BLaER1 (cell line): ENCODE measurements at regions not wholly inside any gene's neighbourhood (a gene's known extent, or its start where the extent isn't known, plus 50 kb on each side); places are given as distances from the start of the nearest gene placed in this dataset.
"Not testable (repeated sequence)": the region's sequence is repeated elsewhere in the genome, so short reads cannot be mapped to it uniquely, and the experiment has no call there.

Experiments
- H3K27ac ChIP-seq: shearing (Covaris generic); formaldehyde crosslinking; 2 replicates; pipeline ENCODE4 v1.8.1; 2022
- H3K27me3 ChIP-seq: shearing (Covaris generic); formaldehyde crosslinking; 2 replicates; pipeline ENCODE4 v1.8.1; 2022
- H3K36me3 ChIP-seq: shearing (Covaris generic); formaldehyde crosslinking; 2 replicates; pipeline ENCODE4 v1.8.1; 2022
- H3K4me1 ChIP-seq: shearing (Covaris generic); formaldehyde crosslinking; 2 replicates; pipeline ENCODE4 v1.8.1; 2022
- H3K4me2 ChIP-seq: shearing (Covaris generic); formaldehyde crosslinking; 2 replicates; pipeline ENCODE4 v1.8.1; 2022
- H3K4me3 ChIP-seq: shearing (Covaris generic); formaldehyde crosslinking; 2 replicates; pipeline ENCODE4 v1.8.1; 2022
- H3K9ac ChIP-seq: shearing (Covaris generic); formaldehyde crosslinking; 2 replicates; pipeline ENCODE4 v1.8.1; 2022
- H3K9me3 ChIP-seq: shearing (Covaris generic); formaldehyde crosslinking; 2 replicates; pipeline ENCODE4 v1.8.1; 2022
- H4K20me1 ChIP-seq: shearing (Covaris generic); formaldehyde crosslinking; 2 replicates; pipeline ENCODE4 v1.8.1; 2022
- Cebpa-rat ChIP-seq: shearing (Covaris generic); IDR thresholded peaks from 2 replicates; pipeline ENCODE4 v1.8.1; 2022

DNA sequence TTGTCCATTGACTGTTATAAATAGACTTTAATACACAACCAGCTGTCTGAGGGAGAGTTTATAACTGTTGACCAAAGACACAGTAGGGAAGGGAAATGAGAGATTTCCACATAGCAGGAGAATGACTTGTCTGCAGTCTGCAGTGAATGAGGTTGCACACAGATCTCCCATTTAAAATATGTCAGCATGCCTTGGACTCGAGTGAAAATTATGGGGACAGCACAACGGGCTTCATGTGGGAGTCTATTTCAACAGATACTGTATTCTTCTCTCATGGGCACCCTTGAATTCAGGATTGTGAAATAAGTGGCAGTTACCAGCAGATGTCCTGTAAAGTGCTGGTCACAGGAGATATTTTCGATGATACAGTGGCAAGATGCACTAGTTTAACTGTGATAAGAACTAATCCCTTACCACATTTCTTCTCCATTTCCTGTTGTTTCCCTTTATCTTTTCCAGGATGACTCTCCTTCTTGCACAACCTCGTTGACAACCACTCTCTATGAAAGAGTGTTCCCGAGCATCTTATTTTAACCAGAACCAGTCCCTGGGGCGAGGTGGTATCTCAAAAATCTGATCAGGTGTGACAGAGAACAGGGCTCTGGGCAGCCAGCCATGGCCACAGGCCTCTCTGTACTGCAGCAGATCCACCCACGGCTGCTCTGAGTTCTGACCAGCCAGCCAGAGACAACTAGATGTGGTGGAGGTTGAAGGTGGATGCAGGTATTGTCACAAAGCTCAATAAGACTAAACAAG, 51.5 kb upstream of the MAP3K1 start:
- H3K9me3 ChIP-seq = no peaks in the 10 kb centered on the region
- H3K36me3 ChIP-seq = no peaks in the 10 kb centered on the region
- peak; percentile 96 for TF ChIP-seq Cebpa-rat
- H3K4me2 ChIP-seq = peak overlapping the region; percentile 74
- peak overlapping the region; percentile 76 for H3K9ac ChIP-seq
- no peaks in the 10 kb centered on the region for H4K20me1 ChIP-seq
- H3K27ac ChIP-seq = peak overlapping the region; percentile 95
- H3K4me3 ChIP-seq = peak overlapping the region; percentile 26; the same call in 1 of the 2 replicates
- peaks cover 85% of the 10 kb centered on the region for H3K4me1 ChIP-seq
- no peaks in the 10 kb centered on the region for H3K27me3 ChIP-seq

DNA sequence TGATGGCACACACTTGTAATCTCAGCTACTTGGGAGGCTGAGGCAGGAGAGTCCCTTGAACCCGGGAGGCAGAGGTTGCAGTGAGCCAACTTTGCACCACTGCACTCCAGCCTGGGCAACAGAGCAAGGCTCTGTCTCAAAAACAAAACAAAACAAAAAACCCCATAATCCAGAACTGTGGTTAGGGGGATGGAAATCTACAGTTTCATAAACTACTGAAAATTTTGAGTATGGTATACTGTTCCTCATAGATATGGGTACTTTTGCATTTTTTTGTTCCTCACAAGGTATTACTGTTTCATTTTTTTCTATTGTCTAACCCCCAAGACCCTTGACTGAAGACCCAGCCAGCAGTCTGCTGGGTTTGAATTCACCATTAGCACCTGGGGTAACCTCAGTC, 52.2 kb upstream of the MAP3K1 start:
- Histone ChIP-seq H3K27me3 (no peaks in the 10 kb centered on the region), H3K4me3 (peak overlapping the region; percentile 26; the same call in 1 of the 2 replicates), H4K20me1 (no peaks in the 10 kb centered on the region), H3K36me3 (no peaks in the 10 kb centered on the region), H3K27ac (peak overlapping the region; percentile 95), H3K4me2 (peak overlapping the region; percentile 74), H3K4me1 (peaks cover 92% of the 10 kb centered on the region), H3K9ac (peak overlapping the region; percentile 76), H3K9me3 (no peaks in the 10 kb centered on the region)
- no peak for TF ChIP-seq Cebpa-rat

DNA sequence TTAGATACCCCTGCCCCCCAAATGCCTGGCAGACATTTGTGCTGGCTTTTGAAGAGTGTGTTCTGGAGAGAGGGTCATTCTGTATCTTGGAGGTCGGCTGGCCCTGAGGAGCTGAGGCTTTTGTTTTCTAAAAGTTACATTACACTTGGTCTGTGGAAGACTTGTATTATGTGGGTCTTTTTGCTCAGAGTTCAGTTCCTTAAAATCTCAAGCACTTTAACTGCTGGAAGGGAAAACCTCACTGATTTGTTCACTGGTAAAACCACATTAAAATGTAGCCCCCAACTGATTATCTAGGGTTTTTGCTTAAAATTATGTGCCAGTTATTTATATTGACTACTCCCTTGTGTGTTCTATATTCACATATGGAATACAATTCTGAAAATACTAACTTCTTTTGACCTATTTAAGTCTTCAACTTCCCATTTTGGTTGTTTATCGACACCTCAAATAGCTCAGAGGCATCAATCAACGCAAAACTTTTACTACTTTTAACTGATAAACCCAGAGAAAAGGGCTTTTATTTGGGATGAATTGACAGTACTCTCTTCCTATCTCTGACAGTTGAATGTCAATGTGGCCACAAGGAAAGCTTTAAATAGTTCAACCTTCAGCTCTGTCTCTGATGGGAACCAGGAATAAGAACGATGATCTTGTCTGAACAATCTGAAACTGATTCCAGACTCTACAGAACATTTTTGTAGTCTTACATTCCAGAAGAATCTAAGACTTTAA, 54.0 kb upstream of the MAP3K1 start:
- H3K36me3 ChIP-seq = no peaks in the 10 kb centered on the region
- peaks cover 96% of the 10 kb centered on the region for H3K4me1 ChIP-seq
- H3K4me2 ChIP-seq = peak overlapping the region; percentile 74
- H3K4me3 ChIP-seq = peak overlapping the region; percentile 23
- no peak for TF ChIP-seq Cebpa-rat
- no peaks in the 10 kb centered on the region for H3K27me3 ChIP-seq
- H4K20me1 ChIP-seq = no peaks in the 10 kb centered on the region
- H3K9ac ChIP-seq = peak overlapping the region; percentile 71
- H3K27ac ChIP-seq = peak overlapping the region; percentile 95
- H3K9me3 ChIP-seq = 0 out of 2 replicates have a peak, but pooled peaks cover 9% of the 10 kb centered on the region

DNA sequence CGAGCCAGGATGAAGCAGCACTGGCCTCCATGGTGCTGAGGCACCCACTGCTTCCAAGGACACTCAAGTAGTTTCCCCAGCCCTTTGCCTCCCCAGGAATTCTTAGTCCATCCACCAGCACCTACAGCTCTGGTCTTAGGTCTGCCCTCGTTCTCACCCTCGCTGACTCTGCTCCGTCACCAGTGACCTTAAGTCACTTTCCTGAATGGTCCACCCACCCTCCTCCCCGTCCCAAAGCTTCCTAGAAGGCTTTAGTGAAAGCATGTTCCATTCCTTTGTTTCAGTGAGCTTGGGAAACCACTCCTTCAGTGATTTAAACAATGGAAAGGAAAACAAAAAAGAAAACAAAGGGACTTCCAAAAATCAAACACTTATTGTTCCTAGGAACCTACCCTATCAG, 54.6 kb upstream of the MAP3K1 start:
- Histone ChIP-seq H3K27ac (peak overlapping the region; percentile 95), H3K4me1 (peaks cover 96% of the 10 kb centered on the region), H3K4me2 (peak overlapping the region; percentile 74), H3K4me3 (peak overlapping the region; percentile 23; the same call in 1 of the 2 replicates), H3K9me3 (0 out of 2 replicates have a peak, but pooled peaks cover 9% of the 10 kb centered on the region), H3K27me3 (no peaks in the 10 kb centered on the region), H3K9ac (peak overlapping the region; percentile 71), H4K20me1 (no peaks in the 10 kb centered on the region), H3K36me3 (no peaks in the 10 kb centered on the region)
- TF ChIP-seq Cebpa-rat = no peak

DNA sequence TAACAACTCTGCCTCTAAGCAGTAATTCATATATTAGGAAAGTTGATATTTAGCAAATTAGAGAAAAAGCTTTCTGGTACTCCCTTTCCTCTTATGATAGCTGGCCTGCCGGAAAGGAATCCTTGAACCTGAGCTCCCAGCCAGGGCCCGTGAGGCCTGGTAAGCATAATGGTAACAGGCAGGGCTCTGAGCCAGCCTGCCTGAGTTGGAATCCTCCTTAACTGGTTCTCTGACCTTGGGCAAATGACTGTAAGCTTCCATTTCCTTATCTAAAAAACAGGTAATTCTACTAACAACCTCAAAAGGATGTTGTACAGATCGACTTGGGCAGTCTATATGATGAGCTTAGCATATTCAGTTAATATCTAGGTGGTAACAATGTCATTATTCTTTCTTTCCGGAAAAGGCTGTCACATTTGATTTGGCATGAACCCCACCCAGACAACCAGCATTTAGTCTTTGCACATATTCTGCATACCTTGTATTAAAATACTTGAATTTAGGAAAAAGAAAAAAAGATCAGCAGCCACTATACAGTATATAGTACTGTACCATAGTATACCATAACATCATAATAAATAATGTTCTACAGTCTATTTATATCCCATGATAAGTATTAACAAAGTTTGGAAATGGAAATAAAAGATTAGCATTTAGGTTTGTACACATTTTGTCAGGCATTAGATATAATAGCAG, 55.7 kb upstream of the MAP3K1 start:
- H3K4me2 ChIP-seq = peak overlapping the region; percentile 74
- H3K9ac ChIP-seq = peak overlapping the region; percentile 74
- H3K4me1 ChIP-seq = peaks cover 96% of the 10 kb centered on the region

DNA sequence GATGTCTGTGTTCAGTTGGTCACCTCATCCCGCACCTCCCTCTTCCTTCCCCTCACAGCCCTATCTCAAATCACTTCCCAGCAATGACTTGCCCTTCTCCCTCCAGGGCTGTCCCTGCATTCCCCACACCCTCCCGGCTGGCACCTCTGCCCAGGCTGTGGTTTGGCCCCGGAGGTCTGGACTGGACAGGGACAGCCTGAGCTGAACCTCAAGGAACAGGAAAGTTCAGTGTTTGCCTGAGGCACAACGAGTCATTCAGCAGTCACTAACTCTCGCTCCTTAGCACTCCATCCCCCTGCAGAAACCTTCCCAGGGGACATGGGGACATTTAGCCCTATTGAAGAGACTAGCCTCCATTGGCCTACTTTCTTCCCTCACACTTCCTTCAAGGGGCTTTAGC, 58.3 kb upstream of the MAP3K1 start:
- Histone ChIP-seq H3K9me3 (peaks cover 33% of the 10 kb centered on the region), H3K36me3 (peaks cover 5% of the 10 kb centered on the region; the same call in 1 of the 2 replicates), H3K4me3 (no peak overlapping the region), H3K27me3 (no peaks in the 10 kb centered on the region), H3K4me1 (peaks cover 77% of the 10 kb centered on the region), H3K4me2 (peak overlapping the region; percentile 58), H3K9ac (peak overlapping the region; percentile 15; the same call in 1 of the 2 replicates), H3K27ac (peak overlapping the region; percentile 76), H4K20me1 (no peaks in the 10 kb centered on the region)
- no peak for TF ChIP-seq Cebpa-rat

More for the DNA sequence above, 55.7 kb upstream of the MAP3K1 start:
- no peaks in the 10 kb centered on the region for H3K36me3 ChIP-seq
- peak overlapping the region; percentile 95 for H3K27ac ChIP-seq
- no peaks in the 10 kb centered on the region for H4K20me1 ChIP-seq
- H3K4me3 ChIP-seq = 0 out of 2 replicates have a peak overlapping the region, but pooled peaks have one; percentile 16
- TF ChIP-seq Cebpa-rat = no peak
- H3K9me3 ChIP-seq = peaks cover 17% of the 10 kb centered on the region
- H3K27me3 ChIP-seq = no peaks in the 10 kb centered on the region

DNA sequence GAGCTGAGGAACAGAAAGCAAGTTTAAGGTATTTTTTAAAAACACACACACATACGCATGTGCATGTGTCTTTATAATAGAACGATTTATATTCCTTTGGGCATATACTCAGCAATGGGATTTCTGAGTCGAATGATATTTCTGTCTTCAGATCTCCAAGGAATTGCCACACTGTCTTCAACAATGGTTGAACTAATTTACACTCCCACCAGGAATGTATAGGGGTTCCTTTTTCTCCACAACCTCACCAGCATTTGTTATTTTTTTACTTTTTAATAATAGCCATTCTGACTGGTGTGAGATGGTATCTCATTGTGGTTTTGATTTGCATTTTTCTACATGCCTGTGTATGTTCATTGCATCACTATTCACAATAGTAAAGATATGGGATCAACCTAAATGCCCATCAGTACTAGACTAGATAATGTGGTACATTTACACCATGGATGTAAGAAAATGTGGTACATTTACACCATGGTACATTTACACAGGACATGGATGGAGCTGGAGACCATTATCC, 60.3 kb upstream of the MAP3K1 start:
- Histone ChIP-seq H3K4me1 (peaks cover 61% of the 10 kb centered on the region), H3K27me3 (no peaks in the 10 kb centered on the region), H3K36me3 (peaks cover 14% of the 10 kb centered on the region), H3K9me3 (peaks cover 53% of the 10 kb centered on the region), H3K4me2 (peak overlapping the region; percentile 26), H3K27ac (peak overlapping the region; percentile 76; the same call in 1 of the 2 replicates), H4K20me1 (no peaks in the 10 kb centered on the region), H3K9ac (no peak overlapping the region), H3K4me3 (no peak overlapping the region)
- TF ChIP-seq Cebpa-rat = no peak

DNA sequence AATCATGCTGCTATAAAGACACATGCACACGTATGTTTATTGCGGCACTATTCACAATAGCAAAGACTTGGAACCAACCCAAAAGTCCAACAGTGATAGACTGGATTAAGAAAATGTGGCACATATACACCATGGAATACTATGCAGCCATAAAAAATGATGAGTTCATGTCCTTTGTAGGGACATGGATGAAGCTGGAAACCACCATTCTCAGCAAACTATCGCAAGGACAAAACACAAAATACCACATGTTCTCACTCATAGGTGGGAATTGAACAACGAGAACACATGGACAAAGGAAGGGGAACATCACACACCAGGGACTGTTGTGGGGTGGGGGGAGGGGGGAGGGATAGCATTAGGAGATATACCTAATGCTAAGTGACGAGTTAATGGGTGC, 61.8 kb upstream of the MAP3K1 start:
- Histone ChIP-seq H3K4me1 (peaks cover 54% of the 10 kb centered on the region), H3K9me3 (peaks cover 61% of the 10 kb centered on the region), H3K36me3 (peaks cover 14% of the 10 kb centered on the region)
- not testable (repeated sequence) for H3K27ac ChIP-seq, H3K4me3 ChIP-seq, H3K9ac ChIP-seq, H3K4me2 ChIP-seq, H3K27me3 ChIP-seq, H4K20me1 ChIP-seq

DNA sequence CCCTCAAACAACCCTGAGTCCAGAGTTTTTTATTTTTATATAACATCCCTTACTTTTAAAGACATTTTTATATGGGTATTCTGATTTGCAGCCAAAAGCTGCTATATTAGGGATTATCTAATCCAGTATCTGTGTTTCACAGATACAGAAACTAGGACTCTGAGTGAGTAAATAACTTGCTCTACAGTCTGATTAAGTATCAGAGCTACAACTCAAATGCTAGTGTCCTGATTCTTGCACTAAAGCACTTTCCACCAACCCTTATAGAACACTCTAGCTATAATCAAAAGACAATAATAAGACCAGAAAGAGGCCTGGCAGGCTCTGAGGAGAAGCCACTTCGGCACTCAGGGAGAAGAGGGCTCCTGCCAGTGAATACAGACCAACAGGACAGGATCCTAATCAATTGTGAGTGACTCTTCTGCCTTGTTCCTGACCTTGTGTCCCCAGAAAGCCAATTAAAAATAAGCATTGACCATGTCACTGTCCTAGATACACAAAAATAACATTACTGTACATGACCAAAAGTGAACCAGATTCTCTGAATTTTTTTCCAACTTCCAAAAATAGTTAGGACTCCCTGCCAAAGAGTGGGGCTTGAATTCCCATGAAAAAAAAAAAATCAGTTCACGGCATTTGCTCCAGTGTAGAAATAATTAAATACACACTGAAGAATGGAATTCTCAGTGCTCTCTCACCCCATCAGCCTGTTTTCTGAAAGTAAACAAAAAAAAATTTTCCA, 63.6 kb upstream of the MAP3K1 start:
- Histone ChIP-seq H3K9ac (no peak overlapping the region), H3K27me3 (no peaks in the 10 kb centered on the region), H3K4me3 (no peak overlapping the region), H3K4me2 (no peak overlapping the region), H3K27ac (peak overlapping the region; percentile 14; the same call in 1 of the 2 replicates), H3K9me3 (peaks cover 61% of the 10 kb centered on the region), H3K4me1 (peaks cover 42% of the 10 kb centered on the region), H3K36me3 (peaks cover 14% of the 10 kb centered on the region), H4K20me1 (no peaks in the 10 kb centered on the region)
- no peak for TF ChIP-seq Cebpa-rat
